Left kidney (tissue), 1 donor: ENCODE measurements at regions not wholly inside any gene's neighbourhood (a gene's known extent, or its start where the extent isn't known, plus 50 kb on each side); places are given as distances from the start of the nearest gene placed in this dataset.

ENCODE experiments used
- DNase-seq: peaks from one replicate; pipeline ENCODE4 v3.0.0-alpha.2; 2013

- no peak for DNase-seq
Measured at GRCh38 chr3:152516216-152516615, 247.5 kb downstream of the MBNL1 start.

GRCh38 chr3:152517502-152517901, 248.8 kb downstream of the MBNL1 start:
- no peak for DNase-seq

GRCh38 chr3:152518346-152518745, 249.6 kb downstream of the MBNL1 start:
- no peak for DNase-seq

- DNase-seq = no peak
Measured at GRCh38 chr3:152519376-152519775, 250.6 kb downstream of the MBNL1 start.

GRCh38 chr3:152522036-152522435, 253.3 kb downstream of the MBNL1 start:
- no peak for DNase-seq

GRCh38 chr3:152524198-152525140, 255.7 kb downstream of the MBNL1 start:
- DNase-seq = peak; percentile 51

- no peak for DNase-seq
Measured at GRCh38 chr3:152531717-152532116, 263.0 kb downstream of the MBNL1 start.

- DNase-seq = no peak
Measured at GRCh38 chr3:152538518-152538917, 269.8 kb downstream of the MBNL1 start.

GRCh38 chr3:152539191-152539764, 270.5 kb downstream of the MBNL1 start:
- DNase-seq = no peak

- no peak for DNase-seq
Measured at GRCh38 chr3:152540120-152540519, 271.4 kb downstream of the MBNL1 start.

GRCh38 chr3:152547153-152547552, 278.4 kb downstream of the MBNL1 start:
- no peak for DNase-seq

GRCh38 chr3:152549263-152549662, 280.5 kb downstream of the MBNL1 start:
- DNase-seq = no peak

- no peak for DNase-seq
Measured at GRCh38 chr3:152550284-152550683, 281.6 kb downstream of the MBNL1 start.

- DNase-seq = no peak
Measured at GRCh38 chr3:152554980-152555379, 280.0 kb upstream of the P2RY1 start.

GRCh38 chr3:152555666-152556291, 279.2 kb upstream of the P2RY1 start:
- DNase-seq = no peak

GRCh38 chr3:152556731-152557254, 278.1 kb upstream of the P2RY1 start:
- no peak for DNase-seq

GRCh38 chr3:152557302-152557999, 277.5 kb upstream of the P2RY1 start:
- DNase-seq = no peak

- DNase-seq = no peak
Measured at GRCh38 chr3:152558386-152558785, 276.5 kb upstream of the P2RY1 start.

- no peak for DNase-seq
Measured at GRCh38 chr3:152559246-152559645, 275.7 kb upstream of the P2RY1 start.

GRCh38 chr3:152564459-152564858, 270.5 kb upstream of the P2RY1 start:
- no peak for DNase-seq

GRCh38 chr3:152574461-152575079, 260.4 kb upstream of the P2RY1 start:
- DNase-seq = no peak

GRCh38 chr3:152578769-152579168, 256.2 kb upstream of the P2RY1 start:
- DNase-seq = no peak
